ENCODE measurements at regions not wholly inside any gene's neighbourhood (a gene's known extent, or its start where the extent isn't known, plus 50 kb on each side); places are given as distances from the start of the nearest gene placed in this dataset.
"Not testable (repeated sequence)": the region's sequence is repeated elsewhere in the genome, so short reads cannot be mapped to it uniquely, and the experiment has no call there.

GRCh38 chr12:65656891-65657351 lies 167.4 kb upstream of the HMGA2 start:
- no peak for DNase-seq

- DNase-seq: no peak
These were observed 166.6 kb upstream of the HMGA2 start for GRCh38 chr12:65657635-65658034.

- no peak for DNase-seq
These were observed 165.9 kb upstream of the HMGA2 start for GRCh38 chr12:65658360-65658759.

DNA sequence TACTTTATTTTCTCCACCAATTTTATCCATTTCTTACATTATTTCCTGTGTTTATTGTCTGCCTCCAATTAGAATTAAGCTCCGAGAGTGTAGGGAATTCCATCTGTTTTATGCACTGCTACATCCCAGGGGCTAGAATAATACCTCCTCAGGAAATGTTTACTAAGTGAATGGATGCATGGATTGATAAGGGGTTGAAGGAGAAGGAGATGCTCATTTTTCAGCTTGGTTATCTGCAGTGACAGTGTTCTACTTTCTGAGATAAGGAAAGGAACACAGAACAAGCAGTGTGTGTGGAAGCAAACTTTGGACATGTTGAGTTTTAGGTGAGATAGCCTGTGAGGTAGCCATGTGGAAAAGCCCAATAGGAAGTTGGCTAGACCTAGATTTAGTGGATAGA lies 164.6 kb upstream of the HMGA2 start:
- DNase-seq: no peak

DNA sequence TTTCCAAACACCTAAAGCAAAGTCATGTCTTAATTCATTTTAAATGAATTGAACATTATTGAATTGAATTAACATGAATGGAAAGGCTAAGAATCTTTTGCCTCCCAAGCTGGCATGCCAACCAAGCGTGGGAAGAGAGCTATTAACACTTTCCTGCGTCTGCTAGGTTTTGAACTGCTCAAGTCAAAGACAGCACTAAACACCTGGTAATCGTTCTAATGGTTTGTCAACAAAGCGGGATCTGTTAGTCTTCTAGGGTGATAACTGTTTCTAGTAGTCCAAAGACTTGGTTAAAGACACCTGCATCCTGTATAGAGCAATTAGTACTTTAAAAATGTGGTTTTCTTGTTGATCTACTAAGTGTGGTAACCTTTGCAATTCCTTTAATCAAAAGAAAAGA lies 164.2 kb upstream of the HMGA2 start:
- no peak for DNase-seq

DNA sequence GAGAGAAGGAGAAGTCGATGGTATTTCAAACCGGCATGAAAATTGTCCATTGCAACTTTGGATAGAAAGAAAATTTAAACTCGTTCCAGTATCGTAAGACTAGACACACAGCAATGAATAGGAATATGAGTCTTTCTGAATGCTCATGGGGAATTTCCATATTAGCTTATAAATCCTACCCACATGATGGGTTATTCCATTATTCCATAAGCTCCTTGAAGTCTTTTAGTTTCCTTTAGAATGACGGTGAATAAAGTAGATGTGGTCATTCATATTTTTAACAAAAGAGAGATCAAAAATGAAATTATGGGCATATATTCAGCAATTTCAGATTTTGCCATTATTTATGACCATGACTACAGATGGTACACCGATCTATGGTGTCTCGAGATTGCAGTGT lies 163.4 kb upstream of the HMGA2 start:
- DNase-seq: no peak

- no peak for DNase-seq
These were observed 161.7 kb upstream of the HMGA2 start for GRCh38 chr12:65662590-65662989.

DNA sequence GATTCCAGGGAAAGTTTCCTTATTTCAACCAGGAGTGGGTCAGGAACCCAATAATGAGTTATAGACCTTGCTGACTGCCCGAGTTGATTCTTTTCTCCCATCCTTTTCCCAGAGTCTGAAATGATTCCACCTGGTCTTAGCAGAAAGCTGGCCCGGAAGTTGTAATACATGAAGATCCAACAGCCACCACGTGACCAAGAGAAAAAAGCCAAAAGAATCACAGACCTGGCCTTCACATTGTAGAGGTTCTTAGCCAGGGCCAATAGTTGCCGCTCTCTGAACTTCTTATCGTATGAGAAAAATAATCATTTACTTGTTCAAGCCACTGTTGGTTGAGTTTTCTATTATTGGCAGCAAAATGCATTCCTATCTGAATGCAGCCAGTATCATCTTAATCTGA lies 161.2 kb upstream of the HMGA2 start:
- DNase-seq: no peak

DNA sequence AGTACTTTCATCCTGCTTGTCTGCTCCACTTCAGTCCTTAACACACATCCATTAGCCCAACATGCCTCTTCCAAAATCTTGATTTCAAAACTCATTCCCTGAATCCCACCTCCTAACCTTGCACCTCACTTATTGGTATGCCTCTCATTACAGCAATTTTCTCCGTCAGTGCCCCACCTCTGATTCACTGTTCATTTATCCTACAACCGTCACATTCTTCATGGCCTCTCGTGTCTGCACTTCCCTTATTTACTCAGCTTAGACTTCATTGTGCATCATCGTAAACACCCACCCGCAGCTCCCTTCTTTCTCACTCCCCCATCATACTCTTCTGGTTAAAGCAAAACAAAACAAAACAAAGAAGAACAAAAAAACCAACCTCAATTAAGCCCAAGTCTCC lies 160.6 kb upstream of the HMGA2 start:
- no peak for DNase-seq

DNA sequence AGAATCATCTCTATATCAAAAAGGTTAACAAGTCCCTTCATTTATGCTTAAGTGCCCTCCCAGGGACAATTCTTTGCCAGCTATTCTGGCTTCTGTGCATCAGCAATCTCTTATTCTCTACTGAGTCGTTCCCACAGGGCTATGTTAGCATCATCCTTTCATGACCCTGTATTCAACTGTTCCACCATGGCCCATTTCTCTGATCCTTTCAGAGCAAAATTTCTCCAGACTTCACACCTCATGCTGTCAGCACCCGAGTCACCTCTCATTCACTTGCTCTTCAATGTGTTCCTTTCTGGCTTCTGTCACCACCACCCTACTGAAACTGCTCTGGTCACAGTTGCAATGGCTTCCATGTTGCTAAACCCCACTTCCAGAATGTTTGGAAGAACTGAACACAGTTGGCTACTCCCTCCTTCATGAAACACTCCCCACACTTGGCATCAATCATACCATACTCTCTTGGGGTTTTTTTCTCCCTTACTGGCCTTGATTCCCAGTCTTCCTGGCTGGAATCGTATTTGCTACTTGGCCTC lies 159.5 kb upstream of the HMGA2 start:
- DNase-seq: no peak

GRCh38 chr12:65665817-65666216 lies 158.5 kb upstream of the HMGA2 start:
- no peak for DNase-seq

DNA sequence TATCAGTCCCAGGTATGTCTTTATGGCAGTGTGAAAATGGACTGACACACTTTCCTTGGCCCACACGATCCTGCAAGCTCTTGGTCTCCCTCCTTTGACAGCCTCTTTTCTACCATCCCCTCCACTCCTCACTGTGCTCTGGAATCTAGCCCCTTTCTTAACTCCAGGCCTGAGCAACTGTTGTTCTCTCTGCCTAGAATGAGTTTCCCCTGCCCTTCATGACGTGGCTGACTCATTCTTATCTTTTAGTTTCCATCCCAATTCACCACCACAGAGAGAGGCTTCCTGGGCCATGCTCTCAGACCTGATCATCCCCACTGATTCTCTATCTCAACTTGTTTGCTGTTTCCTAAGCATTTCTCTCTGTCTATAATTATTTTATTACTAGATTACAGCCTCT lies 157.4 kb upstream of the HMGA2 start:
- no peak for DNase-seq

DNA sequence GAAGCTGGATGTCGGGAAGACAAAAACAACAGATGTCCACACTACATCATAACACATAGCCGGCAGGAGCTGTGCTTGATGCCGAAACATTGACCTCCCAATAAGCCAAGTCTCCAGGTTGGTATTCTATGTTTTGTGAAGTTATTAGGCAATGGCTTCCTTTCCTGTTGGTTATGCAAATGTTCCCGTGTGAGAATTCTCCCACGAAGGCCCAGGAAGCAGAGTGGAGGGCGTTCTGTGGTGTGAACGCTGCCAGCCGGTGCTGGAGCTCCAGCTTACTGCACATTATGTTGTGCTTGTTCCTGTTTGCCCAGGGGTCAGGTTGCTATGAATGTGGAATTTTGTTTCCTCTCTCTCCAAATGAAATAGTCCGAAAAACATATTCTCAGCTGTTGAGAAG lies 156.4 kb upstream of the HMGA2 start:
- no peak for DNase-seq

GRCh38 chr12:65668981-65669695 lies 155.1 kb upstream of the HMGA2 start:
- no peak for DNase-seq

GRCh38 chr12:65670775-65671174 lies 153.5 kb upstream of the HMGA2 start:
- DNase-seq: no peak

DNA sequence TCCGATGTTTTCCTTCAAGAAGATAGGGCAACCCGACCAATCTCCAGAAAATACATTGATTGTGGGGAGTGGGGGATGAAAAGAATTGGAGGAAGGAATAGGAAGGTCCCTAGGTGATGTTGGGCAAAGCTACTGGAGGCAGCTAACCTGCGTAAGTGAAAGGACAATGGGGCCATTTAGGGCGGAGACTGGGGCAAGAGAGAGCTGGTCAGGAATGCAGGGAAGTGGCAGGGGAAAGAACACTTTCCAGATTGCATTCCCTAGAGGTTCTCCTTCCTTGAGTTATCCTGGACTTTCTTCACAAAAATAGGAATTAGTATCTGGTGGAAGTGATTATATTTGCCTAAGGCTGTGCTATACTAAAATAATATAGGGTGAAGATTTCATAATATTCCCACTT lies 151.8 kb upstream of the HMGA2 start:
- no peak for DNase-seq

DNA sequence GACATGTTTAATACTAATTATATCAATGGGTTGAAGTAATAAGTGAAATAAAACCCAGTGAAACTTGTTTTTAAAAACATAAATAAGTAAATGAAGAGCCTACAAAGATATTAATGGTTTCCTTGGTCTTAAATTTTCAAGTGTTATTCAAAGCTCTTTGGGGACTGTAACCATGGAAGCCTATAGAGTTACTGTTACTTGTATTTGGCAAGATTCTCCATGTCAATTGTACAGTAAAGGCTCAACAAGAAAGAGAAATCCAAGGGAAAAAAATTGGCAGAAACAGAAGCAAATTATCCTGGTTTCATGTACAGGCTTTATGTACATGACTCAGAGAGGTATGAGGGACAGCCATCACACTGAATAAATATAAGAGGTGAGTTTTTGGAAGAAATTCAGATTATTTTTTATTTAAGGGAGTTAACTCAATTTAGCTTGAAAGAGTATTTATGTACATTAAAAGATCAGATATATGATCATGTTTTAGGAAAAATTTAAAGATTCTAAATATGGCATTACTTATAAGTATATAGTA lies 151.1 kb upstream of the HMGA2 start:
- DNase-seq: no peak

- no peak for DNase-seq
These were observed 150.6 kb upstream of the HMGA2 start for GRCh38 chr12:65673732-65674131.

- no peak for DNase-seq
These were observed 149.1 kb upstream of the HMGA2 start for GRCh38 chr12:65675141-65675621.

DNA sequence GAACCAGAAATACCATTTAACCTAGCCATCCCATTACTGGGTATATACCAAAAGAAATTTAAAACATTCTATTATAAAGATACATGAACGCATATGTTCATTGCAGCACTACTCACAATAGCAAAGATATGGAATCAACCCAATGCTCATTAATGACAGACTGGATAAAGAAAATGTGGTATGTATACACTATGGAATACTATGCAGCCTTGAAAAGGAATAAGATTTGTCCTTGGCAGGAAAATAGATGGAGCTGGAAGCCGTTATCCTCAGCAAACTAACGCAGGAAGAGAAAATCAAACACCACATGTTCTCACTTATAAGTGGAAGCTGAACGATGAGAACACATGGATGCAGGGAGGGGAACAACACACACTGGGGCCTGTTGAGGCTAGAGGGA lies 146.1 kb upstream of the HMGA2 start:
- DNase-seq: not testable (repeated sequence)

GRCh38 chr12:65681226-65681625 lies 143.1 kb upstream of the HMGA2 start:
- no peak for DNase-seq

- no peak for DNase-seq
These were observed 142.2 kb upstream of the HMGA2 start for GRCh38 chr12:65682112-65682511.

DNA sequence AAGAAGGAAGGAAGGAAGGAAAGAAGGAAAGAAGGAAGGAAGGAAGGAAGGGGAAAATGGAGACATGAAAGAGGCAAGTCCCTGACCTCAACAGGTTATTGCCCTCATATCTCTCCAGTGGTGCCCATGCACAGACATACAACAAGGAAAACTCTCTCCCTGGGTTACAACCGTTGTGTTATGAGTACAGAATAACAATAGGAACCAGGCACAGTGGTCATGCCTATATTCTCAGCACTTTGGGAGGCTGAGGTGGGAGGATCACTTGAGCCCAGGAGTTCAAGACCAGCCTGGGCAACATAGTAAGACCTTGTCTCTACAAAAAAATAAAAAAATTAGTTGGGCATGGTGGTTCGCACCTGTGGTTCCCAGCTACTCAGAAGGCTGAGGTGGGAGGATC lies 139.4 kb upstream of the HMGA2 start:
- DNase-seq: no peak

DNA sequence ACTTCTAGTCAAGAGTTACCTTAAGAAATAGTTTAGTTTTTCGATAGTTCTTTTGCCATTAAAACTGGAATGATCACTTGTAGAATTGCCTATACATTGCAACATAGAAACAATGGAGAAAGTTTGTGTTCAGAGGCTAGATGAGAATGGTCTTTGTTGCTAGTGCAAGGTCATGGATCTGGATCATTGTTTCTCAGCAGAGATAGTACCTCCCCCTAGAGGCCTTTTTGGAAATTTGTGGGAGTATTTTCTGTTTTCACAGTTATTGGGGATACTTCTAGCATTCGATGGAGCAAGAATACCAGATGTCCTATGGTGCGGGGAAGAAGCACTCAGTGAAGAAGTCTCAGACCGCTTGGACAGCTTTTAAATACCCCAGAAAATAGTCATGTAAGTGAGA lies 138.8 kb upstream of the HMGA2 start:
- no peak for DNase-seq

DNA sequence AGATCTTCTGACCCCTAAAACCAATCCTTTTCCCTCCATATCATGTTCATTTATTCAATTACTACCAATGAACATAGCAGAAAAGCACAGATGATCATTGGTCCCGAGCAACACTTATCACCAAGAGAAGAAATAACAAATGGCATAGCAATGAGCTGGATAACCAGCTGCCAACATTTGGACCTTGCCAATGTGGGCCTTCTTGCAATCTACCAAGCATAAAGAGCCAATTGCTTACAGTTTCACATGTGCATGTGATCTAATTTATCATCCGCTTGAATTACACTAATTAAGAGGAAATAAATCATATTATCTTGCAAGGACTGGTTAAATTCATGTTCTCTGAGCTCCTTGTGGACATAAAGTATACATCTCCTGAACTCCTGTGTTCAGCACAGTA lies 134.8 kb upstream of the HMGA2 start:
- no peak for DNase-seq

Measured in CD4-positive, alpha-beta T cell treated with Interferon alpha-2 for 1 hour (primary cell).